HG02798 (cell line): ENCODE measurements at regions not wholly inside any gene's neighbourhood (a gene's known extent, or its start where the extent isn't known, plus 50 kb on each side); places are given as distances from the start of the nearest gene placed in this dataset.

Experiments
- ATAC-seq: cut with Tn5 transposase; IDR thresholded peaks from one replicate; pipeline ENCODE4 v1.9.1; 2021; ENCODE audit warnings: mild to moderate bottlenecking; ENCODE audit not compliant: unreplicated experiment, poor library complexity

DNA sequence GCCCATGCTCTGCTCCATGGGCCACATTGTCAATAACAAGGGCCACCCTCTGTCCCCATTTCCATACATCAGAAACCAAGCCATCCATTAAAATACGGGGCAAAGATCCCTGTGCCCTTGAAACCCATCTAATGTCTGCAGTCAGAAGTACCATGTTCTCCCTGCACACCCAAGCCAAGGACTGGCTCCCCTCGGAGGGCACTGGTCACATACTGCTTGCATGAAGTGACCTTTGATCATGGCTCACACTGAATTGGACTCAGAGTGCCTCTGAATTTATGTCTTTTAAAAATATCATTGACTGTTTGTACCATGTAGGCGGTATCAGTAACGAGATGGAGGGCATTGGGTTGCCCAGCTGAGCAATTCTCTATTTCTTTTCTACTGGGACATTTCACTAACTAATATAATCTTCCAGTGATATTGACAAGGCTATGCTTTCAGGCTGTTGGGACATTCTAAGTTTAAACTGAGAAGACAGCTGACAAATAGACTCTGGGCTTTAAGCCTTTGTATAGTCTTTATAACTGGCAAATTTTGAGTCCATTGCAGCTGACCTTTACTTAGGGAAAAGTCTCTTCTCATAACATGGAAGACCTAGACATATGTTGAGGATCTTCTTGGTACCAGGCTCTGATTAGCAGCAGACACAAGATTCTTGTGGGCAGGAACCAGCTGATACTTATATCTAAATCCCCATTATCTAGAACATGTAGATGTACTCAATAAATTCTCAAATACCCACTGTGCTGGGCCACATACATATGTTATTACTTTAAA, 214.3 kb downstream of the MYCN start:
- no peak for ATAC-seq

DNA sequence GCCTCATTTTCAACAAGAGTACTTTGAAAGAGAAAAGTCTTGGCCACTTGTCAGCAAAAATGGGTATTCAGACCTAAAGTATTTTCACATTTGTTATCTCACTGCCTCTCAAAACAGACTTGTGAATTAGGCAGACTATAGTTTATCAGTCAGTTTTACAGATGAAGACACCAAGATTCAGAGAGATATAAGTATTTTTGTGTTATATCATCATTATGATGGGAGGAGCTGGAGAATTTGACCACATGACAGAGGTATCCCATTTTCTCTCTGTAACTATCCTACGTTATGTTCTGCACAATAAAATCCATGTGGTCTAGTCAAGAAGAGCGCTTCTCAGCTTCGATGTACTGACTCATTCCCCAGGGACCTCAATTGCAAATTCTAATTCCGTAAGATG, 213.7 kb downstream of the MYCN start:
- ATAC-seq = no peak

- ATAC-seq = no peak
These were observed 213.3 kb downstream of the MYCN start for GRCh38 chr2:16153754-16154035.

DNA sequence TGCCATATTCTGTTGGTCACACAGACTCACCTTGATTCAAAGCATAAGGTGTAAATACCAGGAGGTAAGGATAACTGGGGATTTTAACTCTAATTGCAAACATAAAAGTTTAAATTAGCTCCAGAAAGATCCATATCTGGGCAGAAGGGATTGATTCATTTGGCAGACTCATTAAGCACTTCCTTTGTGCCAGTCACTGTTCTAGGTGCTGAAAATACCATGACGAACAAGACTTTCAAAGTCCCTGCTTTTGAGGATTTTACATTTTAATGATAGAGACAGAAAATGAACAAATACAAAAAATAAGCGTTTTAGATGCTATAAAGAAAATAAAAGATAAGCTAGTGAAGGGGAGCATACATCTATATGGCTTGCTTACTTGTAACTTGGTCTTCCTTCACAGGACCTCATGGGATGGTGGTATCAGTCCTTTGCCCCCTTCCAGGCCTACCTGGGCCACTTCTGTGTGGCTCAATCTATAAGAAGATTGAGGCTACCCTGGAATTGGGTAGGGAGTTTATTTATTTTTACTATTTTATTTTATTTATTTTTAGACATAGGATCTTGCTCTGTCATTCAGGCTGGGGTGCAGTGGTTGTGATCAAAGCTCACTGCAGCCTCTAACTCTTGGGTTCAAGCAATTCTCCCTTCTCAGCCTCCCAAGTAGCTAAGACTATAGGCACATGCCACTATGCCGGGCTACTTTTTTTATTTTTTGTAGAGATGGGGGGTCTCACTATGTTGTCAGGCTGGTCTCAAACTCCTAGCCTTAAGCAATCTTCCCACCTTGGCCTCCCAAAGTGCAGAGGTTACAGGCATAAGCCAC, 212.8 kb downstream of the MYCN start:
- no peak for ATAC-seq

- no peak for ATAC-seq
These were observed 211.9 kb downstream of the MYCN start for GRCh38 chr2:16152071-16152927.

DNA sequence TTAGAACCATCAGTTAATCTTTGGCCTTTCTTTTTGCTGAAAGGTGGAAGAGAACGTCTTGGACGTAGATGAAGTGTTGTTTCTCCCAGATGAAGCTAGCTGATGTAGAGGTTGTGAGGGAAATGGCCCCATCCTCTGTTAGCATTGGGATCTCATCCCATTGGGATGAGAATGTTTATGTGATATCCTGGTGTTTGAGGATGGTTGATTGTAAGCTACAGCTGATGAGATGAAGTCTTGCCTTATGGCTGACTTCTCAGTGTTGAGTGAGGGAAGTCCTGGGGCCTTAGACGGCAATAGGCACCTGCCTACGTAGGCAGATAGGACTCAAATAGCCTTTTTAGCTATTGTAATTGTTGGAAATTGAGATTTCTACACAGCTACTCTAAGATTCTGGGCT, 211.3 kb downstream of the MYCN start:
- no peak for ATAC-seq

- no peak for ATAC-seq
These were observed 210.9 kb downstream of the MYCN start for GRCh38 chr2:16151281-16151570.

DNA sequence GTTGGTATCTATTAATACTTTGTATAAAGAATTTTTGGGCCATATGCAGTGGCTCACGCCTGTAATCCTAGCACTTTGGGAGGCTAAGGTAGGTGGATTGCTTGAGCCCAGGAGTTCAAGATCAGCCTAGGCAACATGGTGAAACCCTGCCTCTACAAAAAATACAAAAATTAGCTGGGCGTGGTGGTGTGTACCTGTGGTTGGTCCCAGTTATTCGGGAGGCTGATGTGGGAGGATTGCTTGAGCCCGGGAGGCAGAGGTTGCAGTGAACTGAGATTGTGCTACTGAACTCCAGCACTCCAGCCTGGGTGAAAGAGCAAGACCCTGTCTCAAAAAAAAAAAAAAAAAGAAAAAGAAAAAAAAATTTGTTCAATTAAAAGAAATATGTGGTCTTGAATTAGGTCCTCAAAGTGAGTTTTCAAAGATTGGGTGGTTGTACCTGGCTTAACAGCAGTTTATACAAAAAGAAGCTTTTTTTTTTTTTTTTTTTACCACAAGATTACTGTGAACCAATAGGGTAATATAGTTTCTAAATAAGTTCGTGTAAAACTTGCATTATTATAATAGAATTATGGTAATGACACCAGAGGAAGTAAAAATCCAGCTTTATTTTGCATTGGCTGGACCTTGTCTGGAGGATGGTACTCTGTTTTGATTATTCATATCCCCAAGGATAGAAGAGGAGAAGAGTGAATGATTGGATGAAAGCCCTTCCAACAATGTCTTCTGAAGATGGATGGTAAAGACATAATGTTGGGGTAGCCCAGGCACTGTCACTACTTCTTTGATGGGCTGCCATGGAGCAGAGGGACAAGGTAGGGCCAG, 210.3 kb downstream of the MYCN start:
- ATAC-seq = no peak

GRCh38 chr2:16149349-16150243, 209.2 kb downstream of the MYCN start:
- ATAC-seq = no peak

- ATAC-seq = no peak
These were observed 208.4 kb downstream of the MYCN start for GRCh38 chr2:16148632-16149348.

GRCh38 chr2:16142383-16143361, 202.3 kb downstream of the MYCN start:
- ATAC-seq = no peak

DNA sequence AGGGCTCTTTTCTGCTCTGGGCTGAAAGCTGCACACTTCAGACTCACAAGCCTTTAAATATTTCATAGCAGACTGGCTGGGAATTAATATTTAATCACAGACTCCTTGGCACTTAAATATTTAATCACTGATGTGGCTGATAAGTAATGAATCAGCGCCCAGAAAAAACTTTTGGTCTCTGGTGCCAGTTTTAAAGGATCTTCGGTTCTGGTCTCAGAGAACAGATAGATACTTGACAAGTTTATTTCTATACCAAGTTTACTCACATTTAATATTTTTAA, 201.2 kb downstream of the MYCN start:
- ATAC-seq = no peak

- ATAC-seq = no peak
These were observed 200.7 kb downstream of the MYCN start for GRCh38 chr2:16140771-16141640.

- ATAC-seq = no peak
These were observed 199.6 kb downstream of the MYCN start for GRCh38 chr2:16139663-16140615.

GRCh38 chr2:16138811-16139662, 198.7 kb downstream of the MYCN start:
- no peak for ATAC-seq
